ENCODE measurements at regions not wholly inside any gene's neighbourhood (a gene's known extent, or its start where the extent isn't known, plus 50 kb on each side); places are given as distances from the start of the nearest gene placed in this dataset.
"Not testable (repeated sequence)": the region's sequence is repeated elsewhere in the genome, so short reads cannot be mapped to it uniquely, and the experiment has no call there.

DNA sequence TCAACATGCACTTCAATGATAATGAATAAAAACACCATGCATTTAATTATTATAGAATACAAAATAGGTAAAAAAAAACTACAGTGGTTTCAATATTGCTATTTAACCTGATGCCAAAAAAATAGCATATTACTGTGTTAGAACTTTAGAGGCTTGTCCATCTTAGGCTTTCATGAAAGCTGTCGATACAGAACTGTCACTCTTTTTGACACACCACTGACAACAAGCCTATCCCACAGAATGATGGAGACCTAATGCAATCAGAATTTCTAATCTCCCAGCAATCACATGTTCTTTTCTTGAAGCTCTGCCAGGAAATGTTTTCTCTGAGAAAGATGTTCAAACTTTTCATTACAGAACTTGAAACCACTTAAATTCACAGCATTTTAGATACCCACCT lies 490.3 kb upstream of the EPHA6 start:
- DNase-seq (ENCODE audit: low spot score), result no peak

- no peak for DNase-seq (ENCODE audit: low spot score)
Observed at GRCh38 chr3:96330795-96331194, 483.6 kb upstream of the EPHA6 start.

- DNase-seq (ENCODE audit: low spot score), result no peak
Observed at GRCh38 chr3:96331341-96331740, 483.1 kb upstream of the EPHA6 start.

GRCh38 chr3:96334779-96335178 lies 479.6 kb upstream of the EPHA6 start:
- no peak for DNase-seq (ENCODE audit: low spot score)

GRCh38 chr3:96347289-96347688 lies 467.1 kb upstream of the EPHA6 start:
- DNase-seq (ENCODE audit: low spot score), result no peak

GRCh38 chr3:96351598-96351997 lies 462.8 kb upstream of the EPHA6 start:
- not testable (repeated sequence) for DNase-seq (ENCODE audit: low spot score)

GRCh38 chr3:96354106-96354505 lies 460.3 kb upstream of the EPHA6 start:
- DNase-seq (ENCODE audit: low spot score), result no peak

DNA sequence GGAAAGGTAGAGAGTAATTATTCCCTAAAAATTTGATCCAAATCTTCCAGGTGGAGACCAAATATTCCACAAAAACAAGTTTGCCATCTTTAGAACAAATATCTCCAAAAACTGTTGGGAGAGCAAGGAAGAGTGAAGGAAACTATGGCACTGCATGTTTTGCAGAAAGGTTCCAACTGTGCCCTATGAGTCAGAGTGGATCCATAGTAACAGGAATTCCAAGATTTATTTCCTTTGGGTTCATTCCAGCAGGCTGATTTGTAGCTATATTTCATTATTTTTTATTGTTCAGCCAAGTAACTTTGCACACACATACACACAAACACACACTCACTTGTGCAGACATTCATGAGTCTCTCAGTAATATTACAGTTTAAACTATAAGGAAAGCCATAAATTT lies 459.7 kb upstream of the EPHA6 start:
- DNase-seq (ENCODE audit: low spot score), result no peak

DNA sequence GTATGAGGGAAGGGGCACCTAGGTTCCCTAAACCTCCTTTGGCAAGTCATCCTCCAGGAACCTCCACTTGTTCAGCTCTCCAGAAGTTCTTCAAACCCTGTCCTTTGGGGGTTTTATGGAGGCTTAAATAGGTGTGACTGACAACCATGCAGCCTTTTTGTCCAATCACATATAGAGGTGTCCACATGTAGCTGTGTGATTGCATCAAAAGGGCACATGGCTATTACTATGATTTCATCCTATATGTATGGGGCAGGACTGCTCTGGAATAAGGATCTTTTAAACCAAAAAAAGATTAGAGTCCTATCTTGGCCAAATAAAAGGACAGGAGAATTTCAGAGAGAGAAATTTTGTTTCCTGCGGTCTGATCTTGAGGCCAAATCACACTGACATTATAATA lies 453.2 kb upstream of the EPHA6 start:
- DNase-seq (ENCODE audit: low spot score), result no peak

GRCh38 chr3:96370637-96371036 lies 443.8 kb upstream of the EPHA6 start:
- no peak for DNase-seq (ENCODE audit: low spot score)

DNA sequence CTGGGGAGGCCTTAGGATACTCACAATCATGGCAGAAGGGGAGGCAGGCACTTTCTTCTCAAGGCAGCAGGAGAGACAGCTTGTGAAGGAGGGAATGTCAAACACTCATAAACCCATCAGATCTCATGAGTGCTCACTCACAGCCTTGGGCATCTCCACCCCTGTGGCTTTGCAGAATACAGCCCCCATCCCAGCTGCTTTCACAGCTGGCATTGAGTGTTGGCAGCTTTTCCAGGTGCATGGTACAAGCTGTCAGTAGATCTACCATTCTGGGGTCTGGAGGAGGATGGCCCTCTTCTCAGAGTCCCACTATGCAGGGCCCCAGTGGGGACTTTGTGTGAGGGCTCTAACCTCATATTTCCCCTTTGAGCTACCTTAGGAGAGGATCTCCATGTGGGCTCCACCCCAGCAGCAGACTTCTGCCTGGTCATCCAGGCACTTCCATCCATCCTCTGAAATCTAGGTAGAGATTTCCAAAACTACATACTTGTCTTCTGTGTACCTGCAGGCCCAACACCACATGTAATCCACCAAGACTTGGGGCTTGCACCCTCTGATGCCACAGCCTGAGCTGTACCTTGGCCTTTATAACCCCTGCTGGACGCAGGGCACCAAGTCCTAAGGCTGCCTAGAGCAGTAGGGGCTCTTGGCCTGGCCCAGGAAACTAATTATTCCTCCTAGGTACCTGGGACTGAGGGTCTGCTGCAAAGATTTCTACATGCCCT lies 404.2 kb upstream of the EPHA6 start:
- DNase-seq (ENCODE audit: low spot score), result no peak

DNA sequence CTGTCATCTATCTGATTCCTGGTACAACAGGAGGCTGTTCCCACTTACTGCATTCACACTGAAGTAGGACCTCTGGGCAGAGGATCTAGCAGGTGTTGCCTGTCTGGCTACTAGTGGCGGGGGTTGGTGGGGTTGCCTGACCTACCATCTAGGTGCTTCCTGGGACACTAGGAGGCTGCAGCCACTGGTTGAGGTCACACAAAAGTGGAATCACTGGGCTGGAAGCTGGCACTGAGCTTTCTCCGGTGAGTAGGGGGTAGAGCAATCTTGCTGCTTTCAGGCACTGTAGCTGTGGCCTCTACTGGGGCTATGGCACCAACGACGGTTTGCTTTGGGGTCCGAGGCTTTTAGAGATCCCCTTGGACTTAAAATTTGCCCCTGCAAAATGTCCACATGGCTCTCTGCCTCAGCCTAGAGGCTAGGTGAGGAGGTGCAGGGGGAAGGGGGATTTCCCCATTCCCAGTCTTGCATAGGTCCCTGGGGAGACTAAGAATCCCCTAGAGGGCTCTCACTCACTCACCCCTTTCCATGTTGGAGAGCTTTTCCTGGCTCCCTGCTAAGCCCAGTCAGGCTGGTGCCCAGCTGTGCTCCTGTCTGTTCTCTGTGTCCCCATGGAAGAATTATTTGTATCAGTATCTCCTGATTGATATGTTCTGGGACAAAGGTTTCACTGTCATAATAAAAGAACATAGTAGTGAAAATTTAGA lies 397.7 kb upstream of the EPHA6 start:
- no peak for DNase-seq (ENCODE audit: low spot score)

DNA sequence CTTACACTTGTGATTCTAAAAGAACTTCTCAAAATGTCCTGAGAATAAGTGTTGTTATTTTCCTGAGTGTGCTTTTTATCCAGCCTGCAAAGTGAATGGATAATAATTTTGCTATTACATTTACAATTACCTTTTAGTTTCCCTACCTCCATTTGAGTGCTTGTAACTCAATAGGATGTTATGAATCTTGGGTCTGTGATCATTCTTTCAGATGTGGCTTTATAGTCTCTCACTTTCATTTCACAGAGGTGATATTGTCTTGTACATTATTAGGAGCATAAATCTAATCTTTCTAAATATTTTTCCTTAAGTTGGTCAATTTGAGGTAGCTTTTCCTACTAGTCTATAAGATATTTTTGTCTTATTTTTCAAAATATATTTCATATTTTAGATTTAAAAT lies 386.3 kb upstream of the EPHA6 start:
- DNase-seq (ENCODE audit: low spot score), result no peak

- no peak for DNase-seq (ENCODE audit: low spot score)
Observed at GRCh38 chr3:96430079-96430478, 384.3 kb upstream of the EPHA6 start.

DNA sequence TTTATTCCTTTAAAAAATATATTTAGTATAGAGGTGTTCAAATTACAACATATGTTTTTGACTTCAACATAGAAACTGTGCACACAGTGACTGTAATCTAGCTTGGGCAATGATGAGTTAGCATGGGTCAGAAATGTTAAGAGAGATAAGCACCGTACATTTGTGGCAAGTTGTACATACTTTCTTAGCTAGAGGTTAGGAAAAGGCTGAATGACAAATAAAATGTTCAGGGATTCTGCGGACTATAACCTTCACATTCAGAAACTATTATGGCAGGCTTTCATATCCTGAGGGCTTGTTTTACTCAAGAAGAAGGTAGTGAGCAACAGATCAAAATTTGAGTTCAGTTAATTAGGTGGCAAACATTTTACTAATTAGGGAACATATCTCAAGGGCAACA lies 379.7 kb upstream of the EPHA6 start:
- DNase-seq (ENCODE audit: low spot score), result no peak

GRCh38 chr3:96449346-96449745 lies 365.0 kb upstream of the EPHA6 start:
- DNase-seq (ENCODE audit: low spot score), result no peak

DNA sequence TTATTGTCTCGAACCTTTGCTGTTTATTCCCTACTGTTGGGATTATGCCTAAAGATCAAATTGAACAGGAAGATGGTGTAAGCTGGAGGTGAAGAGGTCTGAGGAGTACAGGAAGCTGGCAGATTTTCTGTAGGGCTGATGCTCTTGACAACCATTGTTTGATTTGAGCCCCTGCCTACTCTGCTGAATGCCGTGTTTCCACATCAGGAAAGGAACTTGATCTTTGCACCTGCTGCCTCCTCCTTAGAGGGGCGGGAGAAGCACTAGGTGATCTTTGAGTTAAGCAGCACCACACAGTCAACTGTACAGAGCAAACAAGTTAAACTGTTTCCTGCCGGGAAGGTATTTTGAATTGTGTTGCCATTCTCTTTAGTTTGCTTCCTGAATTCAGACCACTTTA lies 364.6 kb upstream of the EPHA6 start:
- DNase-seq (ENCODE audit: low spot score), result no peak

DNA sequence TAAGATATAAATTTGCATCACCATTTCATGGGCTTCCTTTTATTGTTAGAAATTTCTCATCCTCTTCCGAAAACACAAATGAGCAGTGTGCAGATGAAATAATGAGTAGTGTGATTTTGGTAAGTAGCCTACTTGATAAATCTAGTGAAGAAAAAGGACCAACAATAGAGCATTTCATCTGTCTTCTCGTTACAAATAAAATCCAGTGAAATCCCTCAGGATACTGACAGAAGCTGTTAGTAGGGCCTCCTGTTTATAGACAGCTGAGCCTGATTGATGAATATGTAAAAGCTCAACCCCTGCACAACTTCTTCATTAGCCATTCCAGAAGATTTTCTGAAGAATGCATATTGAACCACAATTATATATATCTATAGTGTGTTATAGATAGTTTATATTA lies 363.7 kb upstream of the EPHA6 start:
- no peak for DNase-seq (ENCODE audit: low spot score)

- no peak for DNase-seq (ENCODE audit: low spot score)
Observed at GRCh38 chr3:96465521-96465920, 348.9 kb upstream of the EPHA6 start.

GRCh38 chr3:96466441-96466840 lies 348.0 kb upstream of the EPHA6 start:
- DNase-seq (ENCODE audit: low spot score), result no peak

GRCh38 chr3:96467639-96468038 lies 346.8 kb upstream of the EPHA6 start:
- DNase-seq (ENCODE audit: low spot score), result no peak

DNA sequence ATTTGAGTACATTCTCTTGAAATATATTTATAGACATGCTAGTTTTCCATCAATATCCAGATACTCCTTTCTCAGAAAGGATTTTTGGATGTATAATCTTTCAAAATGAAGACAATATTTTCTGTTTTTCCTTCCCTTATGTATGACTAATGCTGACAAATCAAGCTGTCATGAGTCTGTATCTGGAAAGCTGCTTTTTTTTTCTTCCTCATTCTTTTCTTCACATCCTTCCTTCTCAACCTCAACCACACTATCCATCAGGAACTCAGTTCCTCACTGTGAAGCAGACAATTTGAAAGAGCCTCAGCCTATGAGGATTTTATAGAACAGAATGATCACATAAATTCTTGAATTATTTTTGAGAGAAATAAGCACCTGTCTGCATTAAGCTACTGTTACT lies 335.9 kb upstream of the EPHA6 start:
- no peak for DNase-seq (ENCODE audit: low spot score)

GRCh38 chr3:96480881-96481280 lies 333.5 kb upstream of the EPHA6 start:
- no peak for DNase-seq (ENCODE audit: low spot score)

- DNase-seq (ENCODE audit: low spot score), result not testable (repeated sequence)
Observed at GRCh38 chr3:96483191-96483590, 331.2 kb upstream of the EPHA6 start.

All from pons (tissue), 1 donor.